ENCODE measurements at regions not wholly inside any gene's neighbourhood (a gene's known extent, or its start where the extent isn't known, plus 50 kb on each side); places are given as distances from the start of the nearest gene placed in this dataset.

GRCh38 chr22:48267681-48268080 lies 1505.2 kb downstream of the TBC1D22A start:
- DNase-seq (ENCODE audit: low read depth, low spot score): no peak

DNA sequence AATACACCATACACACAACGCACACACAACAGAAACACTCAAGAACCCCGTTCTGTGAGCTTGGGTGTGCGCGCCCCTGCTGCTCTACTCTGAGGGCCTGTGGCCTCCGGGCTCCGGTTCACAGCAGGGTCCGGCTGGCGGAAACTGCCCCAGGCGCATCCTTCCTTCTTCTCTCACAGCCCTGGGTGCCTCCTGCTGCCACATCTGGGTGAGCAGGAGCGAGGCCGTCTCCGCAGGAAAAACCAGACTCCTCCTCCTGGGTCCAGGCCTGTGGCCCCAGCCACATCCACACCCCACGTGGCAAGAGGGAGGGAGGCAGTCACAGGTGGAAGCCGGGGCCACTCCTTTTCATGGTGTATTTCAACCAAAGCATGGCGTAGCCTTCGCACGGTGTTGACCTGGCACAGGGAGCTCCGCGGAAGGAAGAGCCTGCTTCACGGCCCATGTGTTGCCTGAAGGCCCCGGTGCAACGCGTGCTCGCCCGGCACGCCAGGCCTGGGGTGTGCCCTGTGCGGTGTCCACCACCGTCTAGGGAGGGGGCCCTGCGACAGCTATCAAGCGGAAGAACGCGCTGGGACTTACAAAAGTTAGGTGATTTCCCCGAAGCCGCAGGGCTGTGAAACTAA lies 1502.7 kb downstream of the TBC1D22A start:
- DNase-seq (ENCODE audit: low read depth, low spot score): no peak

GRCh38 chr22:48264586-48264985 lies 1502.1 kb downstream of the TBC1D22A start:
- no peak for DNase-seq (ENCODE audit: low read depth, low spot score)

- no peak for DNase-seq (ENCODE audit: low read depth, low spot score)
Observed at GRCh38 chr22:48263791-48264351, 1501.4 kb downstream of the TBC1D22A start.

GRCh38 chr22:48263431-48263765 lies 1500.9 kb downstream of the TBC1D22A start:
- no peak for DNase-seq (ENCODE audit: low read depth, low spot score)

- no peak for DNase-seq (ENCODE audit: low read depth, low spot score)
Observed at GRCh38 chr22:48262596-48263430, 1500.4 kb downstream of the TBC1D22A start.

DNA sequence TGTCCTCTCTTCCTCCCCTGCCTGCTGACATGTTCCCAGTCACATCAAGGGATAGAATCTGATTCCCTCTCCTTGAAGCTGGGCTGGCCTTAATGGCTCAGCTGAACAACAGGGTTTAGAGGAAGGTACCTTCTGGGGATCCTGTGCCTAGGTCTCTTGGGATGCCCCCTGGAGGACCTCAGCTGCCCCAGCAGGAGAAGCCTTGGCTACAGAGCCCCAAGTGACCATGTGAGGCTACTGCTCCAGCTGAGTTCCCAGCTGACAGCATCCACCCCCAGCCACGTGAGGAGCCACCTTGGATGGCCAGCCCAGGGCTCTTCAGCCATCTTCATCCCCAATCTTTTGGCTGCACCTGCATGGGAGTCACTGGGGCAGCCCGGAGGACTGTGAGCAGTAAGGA lies 1499.3 kb downstream of the TBC1D22A start:
- DNase-seq (ENCODE audit: low read depth, low spot score): no peak

- DNase-seq (ENCODE audit: low read depth, low spot score): no peak
Observed at GRCh38 chr22:48261048-48261621, 1498.7 kb downstream of the TBC1D22A start.

DNA sequence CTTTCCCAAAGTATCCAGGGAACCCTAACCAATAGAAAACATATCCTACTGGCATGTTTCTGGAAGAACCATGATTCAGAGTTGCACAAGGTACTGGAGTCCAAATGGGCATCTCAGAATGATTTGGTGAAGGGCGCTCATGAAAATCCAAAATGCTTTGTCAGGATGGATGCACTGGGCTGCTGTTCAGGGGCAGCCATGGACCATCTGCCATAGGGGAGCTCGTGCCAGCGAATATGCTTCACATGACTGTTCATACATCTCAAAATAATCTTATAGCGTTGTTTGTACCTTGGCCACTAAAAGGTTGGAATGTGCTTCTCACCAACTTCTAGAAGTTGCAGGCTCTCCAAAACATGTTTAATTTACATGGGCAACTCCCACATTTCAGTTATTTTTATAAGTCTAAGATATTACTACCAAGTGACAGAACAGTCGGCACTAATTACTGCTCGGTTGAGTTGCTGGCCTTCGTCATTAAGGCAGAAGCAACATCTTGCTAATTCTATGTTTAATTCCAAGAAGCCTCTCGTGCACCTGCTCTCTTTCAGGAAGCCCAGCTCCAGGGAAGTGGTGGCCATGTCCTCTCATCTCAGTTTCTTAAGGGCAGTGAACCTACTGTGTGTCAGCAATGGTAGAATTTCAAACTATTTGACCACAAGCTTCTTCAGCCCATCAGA lies 1497.7 kb downstream of the TBC1D22A start:
- no peak for DNase-seq (ENCODE audit: low read depth, low spot score)

DNA sequence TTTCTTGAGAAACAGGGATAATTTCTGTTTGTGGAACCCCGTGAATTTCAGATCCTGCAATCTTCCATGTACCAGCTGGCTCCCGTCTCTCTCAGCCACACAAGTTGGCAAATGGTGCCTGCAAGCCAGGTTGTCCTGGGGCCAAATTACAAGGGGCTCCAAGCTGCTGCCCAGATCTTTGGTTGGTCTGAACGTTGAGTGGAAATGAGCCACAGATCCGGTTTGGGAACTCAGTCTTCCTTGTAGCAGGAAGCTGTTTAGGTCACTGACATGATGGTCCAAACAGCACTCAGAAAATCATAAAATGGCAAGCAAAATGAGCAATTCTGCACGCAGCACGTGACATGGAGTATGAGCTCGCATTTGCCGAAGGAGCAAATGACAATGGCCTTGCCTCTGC lies 1496.4 kb downstream of the TBC1D22A start:
- no peak for DNase-seq (ENCODE audit: low read depth, low spot score)

- DNase-seq (ENCODE audit: low read depth, low spot score): no peak
Observed at GRCh38 chr22:48258064-48258701, 1495.7 kb downstream of the TBC1D22A start.

DNA sequence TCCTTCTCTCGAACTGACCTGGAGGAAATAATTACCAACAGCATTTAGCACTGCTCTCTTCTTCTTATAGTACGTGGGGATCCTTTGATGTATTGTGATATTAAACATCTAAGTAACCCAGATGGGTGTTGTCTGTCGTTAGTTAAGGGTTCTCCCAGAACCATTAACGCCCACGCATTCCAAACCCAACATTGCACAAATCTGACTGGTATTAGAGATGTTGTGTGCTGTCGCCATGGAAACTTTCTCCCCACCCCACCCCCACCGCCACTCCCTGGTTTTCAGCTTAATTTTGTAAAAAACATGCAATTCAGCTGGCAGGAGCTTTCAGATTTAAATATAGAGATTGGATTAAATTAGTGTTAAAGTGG lies 1495.2 kb downstream of the TBC1D22A start:
- DNase-seq (ENCODE audit: low read depth, low spot score): no peak

- no peak for DNase-seq (ENCODE audit: low read depth, low spot score)
Observed at GRCh38 chr22:48256776-48257684, 1494.6 kb downstream of the TBC1D22A start.

GRCh38 chr22:48256041-48256739 lies 1493.7 kb downstream of the TBC1D22A start:
- no peak for DNase-seq (ENCODE audit: low read depth, low spot score)

GRCh38 chr22:48254311-48254873 lies 1491.9 kb downstream of the TBC1D22A start:
- no peak for DNase-seq (ENCODE audit: low read depth, low spot score)

DNA sequence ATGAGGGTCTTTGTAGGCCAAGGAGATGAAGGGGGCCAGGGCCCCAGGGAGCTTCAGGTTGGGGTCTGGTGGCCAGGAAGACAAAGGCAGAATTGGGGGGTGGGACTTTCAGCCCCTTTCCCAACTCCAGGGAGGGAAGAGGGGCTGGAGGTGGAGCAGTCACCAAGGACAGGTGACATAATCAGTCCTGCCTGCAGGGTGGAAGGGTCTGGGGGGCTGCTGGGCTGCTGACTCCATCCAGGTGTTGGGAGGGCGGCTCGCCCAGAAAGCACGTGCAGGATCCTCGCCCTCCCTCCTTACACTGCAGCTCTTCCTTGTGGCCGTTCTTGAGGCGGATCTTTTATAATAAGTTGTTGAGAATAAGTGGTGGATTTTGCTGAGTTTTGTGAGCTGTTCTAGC lies 1491.1 kb downstream of the TBC1D22A start:
- DNase-seq (ENCODE audit: low read depth, low spot score): no peak

GRCh38 chr22:48253136-48253535 lies 1490.7 kb downstream of the TBC1D22A start:
- no peak for DNase-seq (ENCODE audit: low read depth, low spot score)

DNA sequence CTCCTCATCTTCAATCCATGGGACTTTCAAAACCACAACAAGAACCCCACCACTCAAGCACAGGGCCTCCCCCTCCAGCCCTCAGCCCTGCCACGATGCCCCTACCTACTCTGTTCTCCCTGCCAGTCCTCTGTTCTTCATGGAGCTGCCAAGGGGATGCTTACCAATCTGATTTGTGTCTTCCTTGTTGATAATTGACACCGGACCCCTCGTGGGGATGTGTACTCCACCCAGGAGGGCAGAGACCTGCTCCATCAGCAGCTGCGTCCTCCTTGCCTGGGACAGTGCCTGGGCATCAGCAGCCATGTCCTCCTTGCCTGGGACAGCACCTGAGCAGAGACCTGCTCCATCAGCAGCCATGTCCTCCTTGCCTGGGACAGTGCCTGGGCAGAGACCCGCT lies 1489.2 kb downstream of the TBC1D22A start:
- no peak for DNase-seq (ENCODE audit: low read depth, low spot score)

DNA sequence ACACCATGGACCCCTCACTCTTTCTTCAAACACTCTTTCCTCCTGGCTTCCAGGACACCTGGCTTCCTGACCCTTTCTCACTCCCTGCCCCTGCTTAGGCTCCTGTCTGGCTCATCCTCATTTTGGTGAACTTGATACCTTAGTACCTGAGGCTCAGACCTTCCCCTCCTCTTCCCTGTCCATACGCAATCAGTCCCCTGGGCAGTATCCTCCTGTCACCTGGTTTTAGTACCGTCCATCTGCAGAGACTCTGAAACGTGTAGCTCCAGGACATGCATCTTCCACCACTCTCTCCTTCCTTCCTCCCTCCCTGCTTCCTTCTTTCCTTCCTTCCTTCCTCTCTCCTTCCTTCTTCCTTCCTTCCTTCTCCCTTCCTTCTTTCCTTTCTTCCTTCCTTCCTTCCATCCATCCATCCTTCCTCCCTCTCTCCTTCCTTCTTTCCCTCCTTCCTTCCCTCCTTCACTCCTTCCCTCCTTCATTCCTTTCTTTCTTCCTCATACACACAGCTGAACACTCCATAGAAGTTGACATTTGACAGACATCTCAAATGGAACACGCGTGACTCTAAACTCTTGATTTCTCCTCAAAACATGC lies 1488.6 kb downstream of the TBC1D22A start:
- no peak for DNase-seq (ENCODE audit: low read depth, low spot score)
